K562 (cell line): ENCODE measurements at regions not wholly inside any gene's neighbourhood (a gene's known extent, or its start where the extent isn't known, plus 50 kb on each side); places are given as distances from the start of the nearest gene placed in this dataset.

Source experiments
- BCOR ChIP-seq: fragments of 450-650 bp; IDR thresholded peaks from 2 replicates; pipeline ENCODE4 v1.6.1; 2016
- BRCA1 ChIP-seq, 2 experiments: fragments of 450-650 bp in 1 of 2; sonication (generic) in 1 of 2; formaldehyde crosslinking in 1 of 2; IDR thresholded peaks; 2 replicates each; pipeline versions ENCODE4 v1.5.0 to v1.6.1; 2017 to 2020; ENCODE audit warnings: mild to moderate bottlenecking in 1 of 2, missing genetic modification reagents in 1 of 2
- CTBP1 ChIP-seq: fragments of 450-650 bp; IDR thresholded peaks from 2 replicates; pipeline ENCODE4 v1.6.1; 2016; ENCODE audit warnings: borderline replicate concordance
- DACH1 ChIP-seq: fragments of 450-650 bp; IDR thresholded peaks from 2 replicates; pipeline ENCODE4 v1.6.1; 2018; ENCODE audit not compliant: partially characterized antibody
- DMBX1 ChIP-seq: fragments of 250-450 bp; sonication (Bioruptor Pico); IDR thresholded peaks from 2 replicates; pipeline ENCODE4 v1.8.0; 2022; ENCODE audit warnings: inconsistent platforms, mild to moderate bottlenecking, moderate library complexity, borderline replicate concordance
- ESRRA ChIP-seq: fragments of 450-650 bp; IDR thresholded peaks from 2 replicates; pipeline ENCODE4 v1.6.1; 2014; ENCODE audit warnings: low read depth, mild to moderate bottlenecking, moderate library complexity, borderline replicate concordance
- FOXK2 ChIP-seq, 2 experiments: fragments of 450-650 bp; IDR thresholded peaks in 1 of 2; conservative IDR thresholded peaks in 1 of 2; 2 replicates each; pipeline ENCODE4 v1.6.1; 2016; ENCODE audit warnings: low read depth in 2 of 2, mild to moderate bottlenecking in 1 of 2
- HDAC1 ChIP-seq, 2 experiments: fragments of 450-650 bp; IDR thresholded peaks; 2 replicates each; pipeline ENCODE4 v1.6.1; 2016 to 2017; ENCODE audit warnings: inconsistent platforms in 1 of 2, mild to moderate bottlenecking in 1 of 2, moderate library complexity in 1 of 2
- HES1 ChIP-seq: fragments of 450-650 bp; IDR thresholded peaks from 2 replicates; pipeline ENCODE4 v1.6.1; 2016; ENCODE audit warnings: low read depth, mild to moderate bottlenecking, moderate library complexity
- HIVEP1 ChIP-seq: fragments of 250-450 bp; sonication (Bioruptor Pico); IDR thresholded peaks from 2 replicates; pipeline ENCODE4 v1.4.0; 2020; ENCODE audit warnings: mild to moderate bottlenecking
- KLF13 ChIP-seq: fragments of 450-650 bp; IDR thresholded peaks from 2 replicates; pipeline ENCODE4 v1.6.1; 2016; ENCODE audit warnings: missing genetic modification characterization, low read depth, mild to moderate bottlenecking, missing compliant biosample characterization, moderate library complexity, borderline replicate concordance
- PHF8 ChIP-seq: fragments of 200-600 bp; sonication (generic); IDR thresholded peaks from 2 replicates; pipeline ENCODE4 v1.6.1; 2012; ENCODE audit warnings: mixed run types, mild to moderate bottlenecking, inconsistent platforms, low read length, moderate library complexity, borderline replicate concordance
- RREB1 ChIP-seq: fragments of 250-450 bp; sonication (Bioruptor Pico); IDR thresholded peaks from 2 replicates; pipeline ENCODE4 v1.4.0; 2020
- THRA ChIP-seq: fragments of 450-650 bp; IDR thresholded peaks from 2 replicates; pipeline ENCODE4 v1.6.1; 2017; ENCODE audit warnings: mild to moderate bottlenecking, moderate library complexity
- ZNF766 ChIP-seq: fragments of 200-800 bp; sonication (Bioruptor generic); conservative IDR thresholded peaks from 2 replicates; pipeline ENCODE4 v1.6.1; 2016; ENCODE audit warnings: missing genetic modification characterization, missing compliant biosample characterization
- TF ChIP-seq, protein P1 (sequence below): sonication (generic); formaldehyde crosslinking; IDR thresholded peaks from 2 replicates; pipeline ENCODE4 v1.9.0; 2022; ENCODE audit warnings: mild to moderate bottlenecking, missing genetic modification reagents

DNA sequence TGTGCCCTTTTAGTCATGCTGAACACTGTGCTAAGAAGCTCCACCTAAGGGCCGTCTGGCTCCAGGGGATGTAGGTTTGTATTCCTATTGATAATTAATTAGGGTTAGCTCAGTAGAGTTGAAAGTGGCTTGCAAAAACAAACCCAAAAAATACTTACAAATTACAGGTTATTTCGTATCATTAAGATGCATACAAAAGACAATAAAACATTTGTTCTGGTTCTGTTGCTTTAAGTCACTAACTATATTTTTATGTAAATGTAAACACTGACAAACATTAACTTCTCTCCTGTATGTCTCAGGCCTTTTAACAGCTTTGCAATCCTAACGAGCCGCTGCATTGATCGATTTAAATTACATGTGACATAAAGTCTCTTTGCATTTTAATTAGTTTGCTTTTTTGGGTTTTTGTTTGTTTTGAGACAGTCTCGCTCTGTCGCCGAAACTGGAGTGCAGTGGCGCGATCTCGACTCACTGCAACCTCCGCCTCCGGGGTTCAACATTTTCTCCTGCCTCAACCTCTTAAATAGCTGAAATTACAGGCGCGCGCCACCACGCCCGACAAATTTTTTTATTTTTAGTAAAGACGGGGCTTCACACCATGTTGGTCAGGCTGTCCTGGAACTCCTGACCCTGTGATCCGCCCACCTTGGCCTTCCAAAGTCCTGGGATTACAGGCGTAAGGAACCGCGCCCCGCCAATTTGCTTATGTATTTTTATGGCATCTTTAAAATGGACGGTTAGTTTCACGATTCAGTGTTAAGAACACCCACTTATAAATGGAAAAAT is 110.9 kb downstream of the HFE start (continued):
- TF ChIP-seq ESRRA (no peak), ZNF766 (CRISPR knock-in tag) (no peak), HDAC1 (IDR thresholded peaks at IDR 0.05) (no peak; a peak in 1 of 4 replicates), THRA (no peak), KLF13 (tag) (0 out of 2 replicates have a peak, but pooled peaks have one; percentile 19), DMBX1 (no peak), BCOR (no peak), CTBP1 (no peak), HES1 (no peak), FOXK2 (conservative IDR thresholded peaks at IDR 0.05 in 1 of 2, IDR thresholded peaks at IDR 0.05 in 1 of 2; ENCODE audit: low read depth in 2 of 2) (no peak; a peak in 1 of 4 replicates), DACH1 (no peak), PHF8 (no peak), BRCA1 (IDR thresholded peaks at IDR 0.05) (no peak), BRCA1 (CRISPR knock-in tag; IDR thresholded peaks at IDR 0.05) (no peak; the same call in 1 of the 2 replicates), HIVEP1 (CRISPR knock-in tag) (no peak), RREB1 (CRISPR knock-in tag) (no peak)
- TF ChIP-seq, protein P1, sequence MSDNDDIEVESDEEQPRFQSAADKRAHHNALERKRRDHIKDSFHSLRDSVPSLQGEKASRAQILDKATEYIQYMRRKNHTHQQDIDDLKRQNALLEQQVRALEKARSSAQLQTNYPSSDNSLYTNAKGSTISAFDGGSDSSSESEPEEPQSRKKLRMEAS, result no peak
